ENCODE measurements at regions not wholly inside any gene's neighbourhood (a gene's known extent, or its start where the extent isn't known, plus 50 kb on each side); places are given as distances from the start of the nearest gene placed in this dataset.

GRCh38 chr6:148291876-148292275 lies 50.8 kb upstream of the SASH1 start:
- no peak for DNase-seq (ENCODE audit: low spot score)
